H1 (cell line): ENCODE measurements at regions not wholly inside any gene's neighbourhood (a gene's known extent, or its start where the extent isn't known, plus 50 kb on each side); places are given as distances from the start of the nearest gene placed in this dataset.

Experiments
- CTCF ChIA-PET: fragments of 300-600 bp; sonication (Branson Sonifier 250); formaldehyde crosslinking; loops from one replicate; lab custom pipeline; 2021; ENCODE audit not compliant: partially characterized antibody; lab: Charles Lee
- POLR2A ChIA-PET: fragments of 300-600 bp; sonication (Branson Sonifier 250); formaldehyde crosslinking; loops from one replicate; lab custom pipeline; 2021; ENCODE audit warnings: inconsistent platforms; ENCODE audit not compliant: partially characterized antibody; lab: Charles Lee
- DNase-seq, 2 experiments: peaks; one replicate each; pipeline versions ENCODE4 v3.0.0 to v3.0.0-alpha.2; 2010 to 2022; ENCODE audit warnings: low spot score in 2 of 2, low read depth in 1 of 2, mixed read lengths in 1 of 2
- FAIRE-seq: peaks from 2 replicates; lab custom pipeline; 2011; peaks lifted over from hg19 to GRCh38; lab: Jason Lieb, UNC
- H2AFZ ChIP-seq: 2 replicates; pipeline ENCODE4 v1.8.1; 2012; ENCODE audit warnings: low read length, inconsistent platforms
- H2AK5ac ChIP-seq: 2 replicates; pipeline ENCODE4 v1.6.1; 2013; ENCODE audit warnings: low read depth, low read length
- H2BK120ac ChIP-seq: replicated peaks from 2 replicates; pipeline ENCODE3; 2013; ENCODE audit warnings: low read depth, low read length, inconsistent platforms
- H2BK12ac ChIP-seq: 2 replicates; pipeline ENCODE4 v1.6.1; 2013; ENCODE audit warnings: low read depth, low read length
- H2BK15ac ChIP-seq: 2 replicates; pipeline ENCODE4 v1.6.1; 2013; ENCODE audit warnings: low read length
- H2BK20ac ChIP-seq: 2 replicates; pipeline ENCODE4 v1.6.1; 2013; ENCODE audit warnings: low read length
- H2BK5ac ChIP-seq: 2 replicates; pipeline ENCODE4 v1.6.1; 2013; ENCODE audit warnings: low read depth, low read length
- H3K14ac ChIP-seq: 2 replicates; pipeline ENCODE4 v1.6.1; 2013; ENCODE audit warnings: inconsistent platforms; ENCODE audit not compliant: insufficient read length
- H3K18ac ChIP-seq: 2 replicates; pipeline ENCODE4 v1.6.1; 2013; ENCODE audit warnings: low read length; ENCODE audit errors: extremely low read depth
- H3K23ac ChIP-seq: 2 replicates; pipeline ENCODE4 v1.6.1; 2013; ENCODE audit warnings: inconsistent platforms; ENCODE audit not compliant: insufficient read length
- H3K23me2 ChIP-seq: 2 replicates; pipeline ENCODE4 v1.6.1; 2013; ENCODE audit warnings: low read depth, low read length
- H3K27ac ChIP-seq: 2 replicates; pipeline ENCODE4 v1.6.1; 2011; ENCODE audit warnings: low read depth, low read length, inconsistent platforms
- H3K27me3 ChIP-seq, 4 experiments: replicated peaks in 1 of 4; 1 replicate in 1 of 4; 2 replicates in 3 of 4; pipeline versions ENCODE4 v1.6.1 to v1.8.1; 2011 to 2013; ENCODE audit warnings: low read length in 3 of 4, mild to moderate bottlenecking in 3 of 4, inconsistent platforms in 2 of 4, mixed read lengths in 2 of 4, moderate library complexity in 1 of 4; ENCODE audit not compliant: control insufficient read depth in 3 of 4, insufficient read depth in 3 of 4; ENCODE audit errors: extremely low read depth in 1 of 4
- H3K36me3 ChIP-seq, 4 experiments: 2 replicates each; pipeline versions ENCODE4 v1.6.1 to v1.8.1; 2011 to 2013; ENCODE audit warnings: mild to moderate bottlenecking in 4 of 4, low read length in 3 of 4, moderate library complexity in 2 of 4, control low read depth in 1 of 4, inconsistent platforms in 1 of 4; ENCODE audit not compliant: insufficient read depth in 4 of 4, control insufficient read depth in 2 of 4
- H3K4ac ChIP-seq: replicated peaks from 2 replicates; pipeline ENCODE3; 2013; ENCODE audit warnings: low read length, low read depth, mixed read lengths, inconsistent platforms; ENCODE audit not compliant: insufficient read length
- H3K4me1 ChIP-seq, 4 experiments: replicated peaks in 1 of 4; 1 replicate in 1 of 4; 2 replicates in 3 of 4; pipeline versions ENCODE4 v1.6.1 to v1.8.1; 2011 to 2013; ENCODE audit warnings: low read length in 3 of 4, inconsistent platforms in 2 of 4, mixed read lengths in 1 of 4; ENCODE audit not compliant: insufficient read depth in 4 of 4, control insufficient read depth in 3 of 4
- H3K4me2 ChIP-seq, 2 experiments: 2 replicates each; pipeline versions ENCODE4 v1.6.1 to v1.8.1; 2011 to 2013; ENCODE audit warnings: low read depth in 2 of 2, low read length in 2 of 2, control low read depth in 1 of 2, inconsistent platforms in 1 of 2, mild to moderate bottlenecking in 1 of 2; ENCODE audit not compliant: insufficient read depth in 1 of 2
- H3K4me3 ChIP-seq, 4 experiments: fragments of 200-600, 300-600 bp in 1 of 4; sonication (generic), shearing (Covaris generic), sonication (Bioruptor Twin) in 1 of 4; 2 replicates each; pipeline versions ENCODE4 v1.5.1 to v1.8.1; 2011 to 2016; ENCODE audit warnings: low read length in 4 of 4, low read depth in 3 of 4, control low read depth in 2 of 4, inconsistent platforms in 2 of 4, mild to moderate bottlenecking in 2 of 4, mixed read lengths in 1 of 4, moderate library complexity in 1 of 4; ENCODE audit not compliant: insufficient read depth in 2 of 4; ENCODE audit errors: extremely low read depth in 1 of 4
- H3K56ac ChIP-seq: replicated peaks from 2 replicates; pipeline ENCODE3; 2013; ENCODE audit warnings: low read depth, mild to moderate bottlenecking, mixed read lengths, low read length, inconsistent platforms; ENCODE audit not compliant: insufficient read length
- H3K79me1 ChIP-seq: 2 replicates; pipeline ENCODE4 v1.6.1; 2013; ENCODE audit warnings: low read depth, low read length, control low read depth
- H3K79me2 ChIP-seq, 2 experiments: 2 replicates each; pipeline versions ENCODE4 v1.6.1 to v1.8.1; 2012 to 2013; ENCODE audit warnings: low read length in 2 of 2, mild to moderate bottlenecking in 2 of 2, inconsistent platforms in 1 of 2; ENCODE audit not compliant: insufficient read depth in 2 of 2, control insufficient read depth in 1 of 2
- H3K9ac ChIP-seq, 4 experiments: replicated peaks in 1 of 4; 1 replicate in 1 of 4; 2 replicates in 3 of 4; pipeline versions ENCODE4 v1.6.1 to v1.8.1; 2011 to 2013; ENCODE audit warnings: low read depth in 3 of 4, low read length in 3 of 4, control low read depth in 2 of 4, mild to moderate bottlenecking in 2 of 4, moderate library complexity in 2 of 4, inconsistent platforms in 1 of 4; ENCODE audit errors: extremely low read depth in 1 of 4
- H3K9me3 ChIP-seq, 2 experiments: 2 replicates each; pipeline versions ENCODE4 v1.6.1 to v1.8.1; 2012 to 2013; ENCODE audit warnings: mild to moderate bottlenecking in 2 of 2, moderate library complexity in 2 of 2, control low read depth in 1 of 2, inconsistent platforms in 1 of 2, low read depth in 1 of 2, low read length in 1 of 2, mixed read lengths in 1 of 2; ENCODE audit not compliant: insufficient read depth in 2 of 2
- H4K20me1 ChIP-seq, 2 experiments: replicated peaks in 1 of 2; 2 replicates each; pipeline versions ENCODE3 to v1.8.1; 2011 to 2013; ENCODE audit warnings: inconsistent platforms in 2 of 2, low read length in 2 of 2, mild to moderate bottlenecking in 1 of 2; ENCODE audit not compliant: insufficient read depth in 2 of 2, control insufficient read depth in 1 of 2
- H4K5ac ChIP-seq: 2 replicates; pipeline ENCODE4 v1.6.1; 2013; ENCODE audit warnings: low read length, low read depth, mixed read lengths, inconsistent platforms; ENCODE audit not compliant: insufficient read length
- H4K8ac ChIP-seq: 2 replicates; pipeline ENCODE4 v1.8.0; 2013; ENCODE audit warnings: mild to moderate bottlenecking, moderate library complexity, low read length, inconsistent platforms; ENCODE audit not compliant: insufficient read depth; ENCODE audit errors: extremely low read depth
- H4K91ac ChIP-seq: replicated peaks from 2 replicates; pipeline ENCODE3; 2013; ENCODE audit warnings: low read length, mixed read lengths, inconsistent platforms; ENCODE audit not compliant: insufficient read length
- EZH2 ChIP-seq: fragments of 200-600 bp; sonication (generic); IDR thresholded peaks from 2 replicates; pipeline ENCODE4 v1.7.1; 2012; ENCODE audit warnings: low read depth, mild to moderate bottlenecking, moderate library complexity, low read length, inconsistent platforms; ENCODE audit not compliant: severe bottlenecking
- SIN3A ChIP-seq, 2 experiments: IDR thresholded peaks in 1 of 2; conservative IDR thresholded peaks in 1 of 2; 2 replicates each; pipeline ENCODE4 v1.6.1; 2011 to 2012; ENCODE audit warnings: low read length in 2 of 2, improper control_type of control experiment in 1 of 2, low read depth in 1 of 2, mild to moderate bottlenecking in 1 of 2
- SP1 ChIP-seq: IDR thresholded peaks from 2 replicates; pipeline ENCODE4 v1.6.1; 2011; ENCODE audit warnings: low read depth, low read length
- WGBS, 2 experiments: shearing (Covaris generic) in 1 of 2; methylation state at CpG; one replicate each; pipeline versions ENCODE4 v1.1.6 to v1.1.7; 2013 to 2015; ENCODE audit warnings: low lambda C conversion rate in 2 of 2, mixed read lengths in 2 of 2, inconsistent platforms in 1 of 2, low coverage in 1 of 2, missing lambda C conversion rate in 1 of 2; ENCODE audit not compliant: insufficient replicate concordance in 2 of 2, insufficient coverage in 1 of 2, insufficient read length in 1 of 2; ENCODE audit errors: extremely low coverage in 1 of 2, missing lambda C conversion rate in 1 of 2; 5-methylcytosine and 5-hydroxymethylcytosine counted together

DNA sequence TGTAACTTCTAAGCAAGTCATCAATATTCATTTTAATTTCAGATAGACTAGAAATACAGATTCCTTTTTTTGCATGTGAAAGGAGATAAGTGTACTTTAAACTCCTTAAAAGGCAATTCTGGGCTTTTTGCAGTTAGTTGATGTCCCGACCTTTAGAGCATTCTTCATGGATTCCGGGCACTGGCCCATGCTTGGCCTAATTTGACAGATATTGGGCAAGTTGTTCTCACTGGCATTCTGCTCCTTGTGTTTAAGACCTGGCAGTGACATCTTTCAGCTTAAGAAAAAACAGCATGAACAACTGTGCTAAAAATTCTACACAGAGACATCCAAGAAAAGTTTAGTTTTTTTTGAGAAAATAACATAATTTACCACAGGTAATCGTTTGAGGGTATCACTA lies 1037.2 kb downstream of the PCDH18 start:
- H3K27me3 ChIP-seq = no peaks in the 10 kb centered on the region
- H2AFZ ChIP-seq = no peak overlapping the region
- H3K4me2 ChIP-seq = no peak overlapping the region
- no peaks in the 10 kb centered on the region for H3K36me3 ChIP-seq
- no peak overlapping the region for H3K18ac ChIP-seq
- H3K23ac ChIP-seq = no peak overlapping the region
- no peaks in the 10 kb centered on the region for H3K79me2 ChIP-seq
- H3K4me1 ChIP-seq = no peaks in the 10 kb centered on the region
- 90% methylated on average over 3 of the region's 3 CpGs; no CpG with 5 or more reads in 1 of the 2 experiments for WGBS, 2 experiments
- no peaks in the 10 kb centered on the region for H3K79me1 ChIP-seq
- H2BK5ac ChIP-seq = no peak overlapping the region
- no peak overlapping the region for H2BK120ac ChIP-seq
- no peak overlapping the region for H2BK15ac ChIP-seq
- no peak overlapping the region for H3K9ac ChIP-seq
- no peaks in the 10 kb centered on the region for H4K20me1 ChIP-seq
- H3K56ac ChIP-seq = no peak overlapping the region
- ChIA-PET POLR2A (no interaction called here), CTCF (no interaction called here)
- H4K8ac ChIP-seq = no peak overlapping the region
- no peak overlapping the region for H4K91ac ChIP-seq
- no peak for DNase-seq
- H3K9me3 ChIP-seq = no peaks in the 10 kb centered on the region
- no peak for FAIRE-seq
- H2BK20ac ChIP-seq = no peak overlapping the region
- no peak overlapping the region for H3K4ac ChIP-seq
- H3K4me3 ChIP-seq = no peak overlapping the region
- H3K27ac ChIP-seq = no peak overlapping the region
- no peak for TF ChIP-seq SP1
- TF ChIP-seq SIN3A (conservative IDR thresholded peaks at IDR 0.05 in 1 of 2, IDR thresholded peaks at IDR 0.05 in 1 of 2; ENCODE audit: low read depth in 1 of 2, low read length in 2 of 2) = no peak
- no peak for TF ChIP-seq EZH2
- H3K23me2 ChIP-seq = no peaks in the 10 kb centered on the region
- no peak overlapping the region for H2AK5ac ChIP-seq
- no peak overlapping the region for H3K14ac ChIP-seq
- H4K5ac ChIP-seq = no peak overlapping the region
- H2BK12ac ChIP-seq = no peak overlapping the region
